ENCODE measurements at regions not wholly inside any gene's neighbourhood (a gene's known extent, or its start where the extent isn't known, plus 50 kb on each side); places are given as distances from the start of the nearest gene placed in this dataset.

GRCh38 chr4:122203407-122203806 lies 51.3 kb downstream of the BLTP1 start:
- H3K79me1 ChIP-seq (replicated peaks; ENCODE audit: low read length, poor library complexity, severe bottlenecking), result no peaks in the 10 kb centered on the region
- H3K36me3 ChIP-seq (ENCODE audit: control insufficient read depth in 1 of 2, insufficient read depth in 2 of 2, low read depth in 1 of 2, low read length in 2 of 2), result peaks cover 0 to 74% of the 10 kb centered on the region in 2 experiments
- H3K4me2 ChIP-seq (ENCODE audit: low read length, poor library complexity, severe bottlenecking), result no peak overlapping the region
- WGBS, result no CpG with 5 or more reads among the region's 1 CpG
- H2AFZ ChIP-seq (ENCODE audit: low read depth, low read length), result no peak overlapping the region
- H3K27me3 ChIP-seq (ENCODE audit: control insufficient read depth in 1 of 2, insufficient read depth in 1 of 2, low read length in 2 of 2), result no peaks in the 10 kb centered on the region
- H4K8ac ChIP-seq (ENCODE audit: low read length), result no peak overlapping the region
- H3K23ac ChIP-seq (ENCODE audit: low read length in 2 of 2), result no peak overlapping the region
- H3K18ac ChIP-seq (ENCODE audit: low read depth in 1 of 2, low read length in 2 of 2), result no peak overlapping the region
- no peaks in the 10 kb centered on the region for H3K9me3 ChIP-seq (ENCODE audit: control insufficient read depth, low read length)
- H3K4me1 ChIP-seq (ENCODE audit: control insufficient read depth, insufficient read depth, low read depth, low read length), result no peaks in the 10 kb centered on the region
- H2AK5ac ChIP-seq (ENCODE audit: low read length, severe bottlenecking), result no peak overlapping the region
- no peak overlapping the region for H3K14ac ChIP-seq (ENCODE audit: low read length in 2 of 2)
- DNase-seq, result no peak
- no peak overlapping the region for H4K91ac ChIP-seq (ENCODE audit: low read length)
- H3K9ac ChIP-seq (ENCODE audit: low read length), result no peak overlapping the region
- no peak overlapping the region for H2BK15ac ChIP-seq (ENCODE audit: low read depth, poor library complexity, severe bottlenecking)
- H2BK12ac ChIP-seq (ENCODE audit: low read length in 2 of 2), result no peak overlapping the region
- no peak overlapping the region for H3K4ac ChIP-seq (ENCODE audit: low read depth in 1 of 2, low read length in 2 of 2)
- no peak overlapping the region for H3K4me3 ChIP-seq (ENCODE audit: insufficient read depth in 1 of 2, low read depth in 1 of 2, low read length in 2 of 2)
- H3K27ac ChIP-seq (ENCODE audit: low read length, poor library complexity, severe bottlenecking), result no peak overlapping the region
- H2BK120ac ChIP-seq (ENCODE audit: low read depth, low read length), result no peak overlapping the region
- H2BK5ac ChIP-seq (ENCODE audit: low read depth, low read length, poor library complexity, severe bottlenecking), result no peak overlapping the region

- DNase-seq, result no peak
- H3K14ac ChIP-seq (ENCODE audit: low read length in 2 of 2), result no peak overlapping the region
- H3K27ac ChIP-seq (ENCODE audit: low read length, poor library complexity, severe bottlenecking), result no peak overlapping the region
- no peak overlapping the region for H3K23ac ChIP-seq (ENCODE audit: low read length in 2 of 2)
- no peak overlapping the region for H3K4me3 ChIP-seq (ENCODE audit: insufficient read depth in 1 of 2, low read depth in 1 of 2, low read length in 2 of 2)
- no peak overlapping the region for H3K18ac ChIP-seq (ENCODE audit: low read depth in 1 of 2, low read length in 2 of 2)
- H2BK5ac ChIP-seq (ENCODE audit: low read depth, low read length, poor library complexity, severe bottlenecking), result no peak overlapping the region
- no peaks in the 10 kb centered on the region for H3K27me3 ChIP-seq (ENCODE audit: control insufficient read depth in 1 of 2, insufficient read depth in 1 of 2, low read length in 2 of 2)
- no peaks in the 10 kb centered on the region for H3K9me3 ChIP-seq (ENCODE audit: control insufficient read depth, low read length)
- H2AFZ ChIP-seq (ENCODE audit: low read depth, low read length), result no peak overlapping the region
- H3K79me1 ChIP-seq (replicated peaks; ENCODE audit: low read length, poor library complexity, severe bottlenecking), result no peaks in the 10 kb centered on the region
- H2BK120ac ChIP-seq (ENCODE audit: low read depth, low read length), result no peak overlapping the region
- H3K9ac ChIP-seq (ENCODE audit: low read length), result no peak overlapping the region
- no peak overlapping the region for H2BK15ac ChIP-seq (ENCODE audit: low read depth, poor library complexity, severe bottlenecking)
- H4K8ac ChIP-seq (ENCODE audit: low read length), result no peak overlapping the region
- peaks cover 3 to 73% of the 10 kb centered on the region in 2 experiments for H3K36me3 ChIP-seq (ENCODE audit: control insufficient read depth in 1 of 2, insufficient read depth in 2 of 2, low read depth in 1 of 2, low read length in 2 of 2)
- no CpG with 5 or more reads among the region's 1 CpG for WGBS
- H2AK5ac ChIP-seq (ENCODE audit: low read length, severe bottlenecking), result no peak overlapping the region
- H3K4me2 ChIP-seq (ENCODE audit: low read length, poor library complexity, severe bottlenecking), result no peak overlapping the region
- no peak overlapping the region for H4K91ac ChIP-seq (ENCODE audit: low read length)
- H3K4ac ChIP-seq (ENCODE audit: low read depth in 1 of 2, low read length in 2 of 2), result no peak overlapping the region
- H3K4me1 ChIP-seq (ENCODE audit: control insufficient read depth, insufficient read depth, low read depth, low read length), result no peaks in the 10 kb centered on the region
- no peak overlapping the region for H2BK12ac ChIP-seq (ENCODE audit: low read length in 2 of 2)
Measured at GRCh38 chr4:122205687-122206086, 53.6 kb downstream of the BLTP1 start.

- Histone ChIP-seq H3K4me3 (ENCODE audit: insufficient read depth in 1 of 2, low read depth in 1 of 2, low read length in 2 of 2) (no peak overlapping the region), H2AFZ (ENCODE audit: low read depth, low read length) (no peak overlapping the region), H3K14ac (ENCODE audit: low read length in 2 of 2) (no peak overlapping the region)
Measured at GRCh38 chr4:122212880-122213279, 60.7 kb downstream of the BLTP1 start.

DNA sequence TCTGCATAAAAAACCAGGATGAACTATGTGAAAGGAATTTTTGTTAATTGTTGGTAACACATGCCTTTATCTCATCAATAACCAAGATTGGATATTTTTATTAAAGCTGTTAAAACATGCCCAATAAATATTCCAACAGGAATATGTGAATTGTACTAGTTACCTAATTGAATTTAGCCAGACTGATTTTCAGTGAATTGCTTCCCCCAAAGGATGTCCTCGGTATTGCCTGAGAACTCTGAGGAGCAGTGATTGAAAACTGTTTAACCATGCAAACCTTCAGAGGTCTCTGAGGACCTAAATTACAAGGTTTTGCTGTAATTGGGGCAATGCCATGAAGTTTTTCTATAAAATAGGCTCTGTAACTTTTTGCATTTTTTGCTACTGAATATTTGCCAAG lies 66.6 kb downstream of the BLTP1 start:
- Histone ChIP-seq H4K91ac (ENCODE audit: low read length) (no peak overlapping the region), H3K23ac (ENCODE audit: low read length in 2 of 2) (no peak overlapping the region), H3K36me3 (ENCODE audit: control insufficient read depth in 1 of 2, insufficient read depth in 2 of 2, low read depth in 1 of 2, low read length in 2 of 2) (peaks cover 3 to 57% of the 10 kb centered on the region in 2 experiments), H3K79me1 (replicated peaks; ENCODE audit: low read length, poor library complexity, severe bottlenecking) (peaks cover 4% of the 10 kb centered on the region), H2AK5ac (ENCODE audit: low read length, severe bottlenecking) (no peak overlapping the region), H3K4me2 (ENCODE audit: low read length, poor library complexity, severe bottlenecking) (no peak overlapping the region), H3K27me3 (ENCODE audit: control insufficient read depth in 1 of 2, insufficient read depth in 1 of 2, low read length in 2 of 2) (no peaks in the 10 kb centered on the region), H4K8ac (ENCODE audit: low read length) (no peak overlapping the region), H2AFZ (ENCODE audit: low read depth, low read length) (no peak overlapping the region), H3K4me1 (ENCODE audit: control insufficient read depth, insufficient read depth, low read depth, low read length) (no peaks in the 10 kb centered on the region), H2BK12ac (ENCODE audit: low read length in 2 of 2) (no peak overlapping the region), H3K18ac (ENCODE audit: low read depth in 1 of 2, low read length in 2 of 2) (no peak overlapping the region), H3K9ac (ENCODE audit: low read length) (no peak overlapping the region), H2BK120ac (ENCODE audit: low read depth, low read length) (no peak overlapping the region), H2BK15ac (ENCODE audit: low read depth, poor library complexity, severe bottlenecking) (no peak overlapping the region), H3K4me3 (ENCODE audit: insufficient read depth in 1 of 2, low read depth in 1 of 2, low read length in 2 of 2) (no peak overlapping the region), H3K9me3 (ENCODE audit: control insufficient read depth, low read length) (no peaks in the 10 kb centered on the region), H3K27ac (ENCODE audit: low read length, poor library complexity, severe bottlenecking) (no peak overlapping the region), H2BK5ac (ENCODE audit: low read depth, low read length, poor library complexity, severe bottlenecking) (no peak overlapping the region), H3K14ac (ENCODE audit: low read length in 2 of 2) (no peak overlapping the region), H3K4ac (ENCODE audit: low read depth in 1 of 2, low read length in 2 of 2) (no peak overlapping the region)
- peak; percentile 22 for DNase-seq
- WGBS, result 88% methylated on average over 1 of the region's 1 CpG

More at GRCh38 chr4:122212880-122213279, 60.7 kb downstream of the BLTP1 start:
- Histone ChIP-seq H4K8ac (ENCODE audit: low read length) (no peak overlapping the region), H3K23ac (ENCODE audit: low read length in 2 of 2) (no peak overlapping the region), H3K79me1 (replicated peaks; ENCODE audit: low read length, poor library complexity, severe bottlenecking) (peaks cover 6% of the 10 kb centered on the region), H3K27ac (ENCODE audit: low read length, poor library complexity, severe bottlenecking) (no peak overlapping the region), H3K36me3 (ENCODE audit: control insufficient read depth in 1 of 2, insufficient read depth in 2 of 2, low read depth in 1 of 2, low read length in 2 of 2) (peaks cover 3 to 63% of the 10 kb centered on the region in 2 experiments), H2BK5ac (ENCODE audit: low read depth, low read length, poor library complexity, severe bottlenecking) (no peak overlapping the region), H2BK12ac (ENCODE audit: low read length in 2 of 2) (no peak overlapping the region), H3K27me3 (ENCODE audit: control insufficient read depth in 1 of 2, insufficient read depth in 1 of 2, low read length in 2 of 2) (no peaks in the 10 kb centered on the region), H3K4me2 (ENCODE audit: low read length, poor library complexity, severe bottlenecking) (no peak overlapping the region), H3K4ac (ENCODE audit: low read depth in 1 of 2, low read length in 2 of 2) (no peak overlapping the region), H3K18ac (ENCODE audit: low read depth in 1 of 2, low read length in 2 of 2) (no peak overlapping the region), H2BK15ac (ENCODE audit: low read depth, poor library complexity, severe bottlenecking) (no peak overlapping the region), H2AK5ac (ENCODE audit: low read length, severe bottlenecking) (no peak overlapping the region), H3K9me3 (ENCODE audit: control insufficient read depth, low read length) (no peaks in the 10 kb centered on the region), H3K9ac (ENCODE audit: low read length) (no peak overlapping the region), H3K4me1 (ENCODE audit: control insufficient read depth, insufficient read depth, low read depth, low read length) (no peaks in the 10 kb centered on the region), H4K91ac (ENCODE audit: low read length) (no peak overlapping the region), H2BK120ac (ENCODE audit: low read depth, low read length) (no peak overlapping the region)
- 100% methylated on average over 2 of the region's 3 CpGs for WGBS
- peak; percentile 3 for DNase-seq
